Breast epithelium (tissue), 4 donors: ENCODE measurements at regions not wholly inside any gene's neighbourhood (a gene's known extent, or its start where the extent isn't known, plus 50 kb on each side); places are given as distances from the start of the nearest gene placed in this dataset.

Experiments
- DNase-seq, 2 donors: peaks; one replicate each; pipeline ENCODE4 v3.0.0-alpha.2; 2019; ENCODE audit warnings: low spot score in 2 of 2
- H3K27ac ChIP-seq, 2 donors: fragments of 200-600 bp; sonication (generic) in 1 of 2; one replicate each; pipeline ENCODE4 v1.5.1; 2016 to 2019; ENCODE audit warnings: mild to moderate bottlenecking in 1 of 2
- H3K27me3 ChIP-seq, 2 donors: fragments of 200-600 bp; sonication (generic) in 1 of 2; one replicate each; pipeline versions ENCODE4 v1.5.1 to v1.6.0; 2017 to 2019; ENCODE audit warnings: control low read depth in 1 of 2, mild to moderate bottlenecking in 1 of 2
- H3K36me3 ChIP-seq: fragments of 200-600 bp; one replicate; pipeline ENCODE4 v1.5.1; 2019
- H3K4me1 ChIP-seq, 2 donors: fragments of 200-600 bp; sonication (generic); one replicate each; pipeline ENCODE4 v1.5.1; 2016 to 2019; ENCODE audit warnings: control low read depth in 1 of 2
- H3K4me3 ChIP-seq, 3 donors: fragments of 200-600 bp; sonication (generic); 1 replicate in 2 of 3; 2 replicates in 1 of 3; pipeline ENCODE4 v1.5.1; 2016 to 2019; ENCODE audit warnings: mild to moderate bottlenecking in 3 of 3, moderate library complexity in 2 of 3
- H3K9me3 ChIP-seq, 2 donors: fragments of 200-600 bp; sonication (generic) in 1 of 2; one replicate each; pipeline ENCODE4 v1.5.1; 2016 to 2019; ENCODE audit warnings: control low read depth in 1 of 2
- POLR2A ChIP-seq: fragments of 450-650 bp; IDR thresholded peaks from one replicate; pipeline ENCODE4 v1.6.1; 2016; ENCODE audit warnings: antibody characterized with exemption, mild to moderate bottlenecking, moderate library complexity
- POLR2AphosphoS5 ChIP-seq, 3 donors: sonication (generic); formaldehyde crosslinking; IDR thresholded peaks; one replicate each; pipeline ENCODE4 v1.6.1; 2017; ENCODE audit warnings: antibody characterized with exemption in 3 of 3
- intact Hi-C: fragments of 100-400 bp; cut with DNase I; formaldehyde crosslinking; loops from one replicate; pipeline ENCODE4 v1.15.1; 2023; ENCODE audit warnings: low total_unique reads
- TF ChIP-seq, protein P1 (sequence below), 3 donors: fragments of 450-650 bp; IDR thresholded peaks; one replicate each; pipeline ENCODE4 v1.5.1; 2016 to 2017; ENCODE audit warnings: antibody characterized with exemption in 3 of 3, mild to moderate bottlenecking in 3 of 3, moderate library complexity in 3 of 3

DNA sequence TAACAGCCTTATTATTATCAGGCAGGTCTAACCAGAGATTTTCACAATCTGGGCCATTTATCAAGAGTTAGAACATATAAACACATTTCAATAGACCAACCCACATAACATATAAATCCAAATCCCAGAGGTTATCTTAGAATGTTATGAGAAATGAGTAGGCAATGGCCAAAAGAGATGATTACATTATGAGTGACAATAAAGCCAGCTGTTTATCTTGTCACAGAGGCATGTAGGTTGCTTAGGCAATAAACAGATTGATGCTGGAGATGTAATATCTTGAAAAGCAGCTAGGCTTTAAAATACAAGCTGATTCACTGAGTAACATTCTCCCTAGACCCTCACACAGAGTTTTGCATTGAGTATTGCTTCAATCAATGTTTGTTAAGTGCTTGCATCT lies 148.5 kb upstream of the SESN3 start:
- DNase-seq, result no peak
- Histone ChIP-seq H3K4me3 (no peak overlapping the region), H3K27me3 (no peaks in the 10 kb centered on the region), H3K36me3 (no peaks in the 10 kb centered on the region), H3K9me3 (no peaks in the 10 kb centered on the region), H3K27ac (no peak overlapping the region), H3K4me1 (no peaks in the 10 kb centered on the region)
- TF ChIP-seq, protein P1, sequence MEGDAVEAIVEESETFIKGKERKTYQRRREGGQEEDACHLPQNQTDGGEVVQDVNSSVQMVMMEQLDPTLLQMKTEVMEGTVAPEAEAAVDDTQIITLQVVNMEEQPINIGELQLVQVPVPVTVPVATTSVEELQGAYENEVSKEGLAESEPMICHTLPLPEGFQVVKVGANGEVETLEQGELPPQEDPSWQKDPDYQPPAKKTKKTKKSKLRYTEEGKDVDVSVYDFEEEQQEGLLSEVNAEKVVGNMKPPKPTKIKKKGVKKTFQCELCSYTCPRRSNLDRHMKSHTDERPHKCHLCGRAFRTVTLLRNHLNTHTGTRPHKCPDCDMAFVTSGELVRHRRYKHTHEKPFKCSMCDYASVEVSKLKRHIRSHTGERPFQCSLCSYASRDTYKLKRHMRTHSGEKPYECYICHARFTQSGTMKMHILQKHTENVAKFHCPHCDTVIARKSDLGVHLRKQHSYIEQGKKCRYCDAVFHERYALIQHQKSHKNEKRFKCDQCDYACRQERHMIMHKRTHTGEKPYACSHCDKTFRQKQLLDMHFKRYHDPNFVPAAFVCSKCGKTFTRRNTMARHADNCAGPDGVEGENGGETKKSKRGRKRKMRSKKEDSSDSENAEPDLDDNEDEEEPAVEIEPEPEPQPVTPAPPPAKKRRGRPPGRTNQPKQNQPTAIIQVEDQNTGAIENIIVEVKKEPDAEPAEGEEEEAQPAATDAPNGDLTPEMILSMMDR (IDR thresholded peaks at IDR 0.05), result no peak
- TF ChIP-seq POLR2A, result no peak
- no peak for TF ChIP-seq POLR2AphosphoS5 (IDR thresholded peaks at IDR 0.05)
- intact Hi-C loops, result no loop called here

DNA sequence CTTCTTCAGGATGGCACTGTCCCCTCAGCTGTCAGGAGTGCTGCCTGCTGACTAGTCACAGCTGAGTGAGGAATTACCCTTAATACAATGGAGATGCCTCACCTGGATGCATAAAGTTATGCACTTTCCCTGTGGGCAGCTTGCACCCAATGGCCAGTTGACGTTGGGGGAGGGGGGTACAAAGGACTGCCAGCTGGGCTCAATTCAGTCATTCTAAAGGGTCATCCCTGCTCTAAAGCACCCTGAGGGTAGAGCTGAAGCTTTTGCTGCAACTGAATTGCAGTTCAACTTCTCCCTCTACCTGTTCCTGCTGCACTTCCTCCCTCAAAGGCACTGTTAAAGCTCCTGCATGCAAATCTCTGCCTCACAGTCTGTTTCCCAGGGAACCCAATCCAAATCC lies 147.8 kb upstream of the SESN3 start:
- DNase-seq, result no peak
- no peak for TF ChIP-seq POLR2A
- no peak for TF ChIP-seq POLR2AphosphoS5 (IDR thresholded peaks at IDR 0.05)
- TF ChIP-seq, protein P1 (IDR thresholded peaks at IDR 0.05), result no peak
- Histone ChIP-seq H3K4me3 (no peak overlapping the region), H3K36me3 (no peaks in the 10 kb centered on the region), H3K4me1 (no peaks in the 10 kb centered on the region), H3K9me3 (no peaks in the 10 kb centered on the region), H3K27me3 (no peaks in the 10 kb centered on the region), H3K27ac (no peak overlapping the region)
- intact Hi-C loops, result no loop called here

DNA sequence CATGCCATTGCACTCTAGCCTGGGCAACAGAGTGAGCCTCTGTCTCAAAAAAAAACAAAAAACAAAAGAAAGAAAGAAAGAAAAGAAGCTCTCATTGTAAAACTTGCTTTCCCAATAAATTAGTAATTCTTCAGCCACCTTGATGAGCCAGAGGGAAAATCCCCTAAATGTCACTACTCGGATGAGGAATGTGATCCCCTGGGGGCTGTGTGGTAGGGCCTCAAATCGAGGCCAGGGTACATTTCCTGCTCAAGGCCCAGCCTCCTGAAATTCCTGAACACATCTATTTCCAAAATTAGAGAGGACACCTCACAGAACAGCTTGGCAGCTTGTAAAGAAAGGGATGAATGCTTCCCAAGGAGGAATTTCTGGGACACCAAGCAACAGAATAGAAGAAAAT lies 147.1 kb upstream of the SESN3 start:
- H3K4me3 ChIP-seq, result no peak overlapping the region
- H3K27ac ChIP-seq, result peak overlapping the region in 1 of 2 donors; percentile 25
- intact Hi-C loops, result no loop called here
- peak in 1 of 2 donors; percentile 61 for DNase-seq
- TF ChIP-seq, protein P1 (IDR thresholded peaks at IDR 0.05), result no peak
- TF ChIP-seq POLR2AphosphoS5 (IDR thresholded peaks at IDR 0.05), result no peak
- no peak for TF ChIP-seq POLR2A
- H3K27me3 ChIP-seq, result no peaks in the 10 kb centered on the region
- no peaks in the 10 kb centered on the region for H3K36me3 ChIP-seq
- H3K4me1 ChIP-seq, result no peaks in the 10 kb centered on the region
- no peaks in the 10 kb centered on the region for H3K9me3 ChIP-seq

DNA sequence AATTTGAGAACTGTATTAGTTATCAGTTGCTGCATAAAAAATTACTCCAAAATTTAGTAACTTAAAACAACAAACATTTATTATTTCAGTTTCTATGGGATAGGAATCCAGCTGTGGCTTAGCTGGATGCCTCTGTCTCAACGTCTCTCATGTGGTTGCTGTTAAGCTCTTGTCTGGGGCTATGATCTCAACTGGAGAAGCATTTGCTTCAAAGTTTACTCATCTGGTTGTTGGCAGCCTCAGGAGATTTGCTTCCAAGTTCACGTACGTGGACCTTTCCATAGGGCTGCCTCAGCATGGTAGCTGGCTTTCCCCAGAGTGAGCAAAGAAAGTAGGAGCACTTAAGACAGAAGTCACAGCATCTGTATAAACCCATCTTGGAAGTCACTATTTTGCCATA lies 144.9 kb upstream of the SESN3 start:
- H3K27ac ChIP-seq, result no peak overlapping the region
- intact Hi-C loops, result no loop called here
- TF ChIP-seq POLR2A, result no peak
- TF ChIP-seq, protein P1 (IDR thresholded peaks at IDR 0.05), result no peak
- TF ChIP-seq POLR2AphosphoS5 (IDR thresholded peaks at IDR 0.05), result no peak
- no peaks in the 10 kb centered on the region for H3K36me3 ChIP-seq
- H3K4me1 ChIP-seq, result no peaks in the 10 kb centered on the region
- no peak overlapping the region for H3K4me3 ChIP-seq
- no peaks in the 10 kb centered on the region for H3K9me3 ChIP-seq
- H3K27me3 ChIP-seq, result no peaks in the 10 kb centered on the region
- no peak for DNase-seq

DNA sequence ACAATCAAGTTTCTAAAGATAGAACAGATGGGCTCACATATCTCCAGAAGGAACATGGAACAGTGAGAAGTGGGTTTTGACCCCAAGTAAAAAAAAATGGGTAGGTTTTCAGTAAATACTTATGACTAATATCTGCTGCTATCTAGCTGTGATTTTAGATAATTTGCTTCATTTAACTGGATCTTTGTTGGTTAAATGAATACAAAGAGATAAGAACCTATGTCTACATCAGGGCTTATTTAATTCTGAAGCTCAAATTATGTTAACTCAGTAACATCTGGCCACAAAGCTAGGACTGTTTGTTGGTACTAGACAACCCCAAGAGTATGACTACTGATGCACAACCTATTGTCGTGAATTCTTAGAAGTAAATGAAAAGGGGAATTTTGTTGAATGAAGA lies 144.4 kb upstream of the SESN3 start:
- Histone ChIP-seq H3K4me3 (no peak overlapping the region), H3K27me3 (no peaks in the 10 kb centered on the region), H3K27ac (no peak overlapping the region), H3K36me3 (no peaks in the 10 kb centered on the region), H3K4me1 (no peaks in the 10 kb centered on the region), H3K9me3 (no peaks in the 10 kb centered on the region)
- DNase-seq, result no peak
- intact Hi-C loops, result no loop called here
- TF ChIP-seq POLR2A (no peak), POLR2AphosphoS5 (IDR thresholded peaks at IDR 0.05) (no peak)
- TF ChIP-seq, protein P1 (IDR thresholded peaks at IDR 0.05), result no peak
